Endodermal cell (in vitro differentiated cells): ENCODE measurements at regions not wholly inside any gene's neighbourhood (a gene's known extent, or its start where the extent isn't known, plus 50 kb on each side); places are given as distances from the start of the nearest gene placed in this dataset.

ENCODE experiments used
- DNase-seq: peaks from one replicate; pipeline ENCODE4 v3.0.0-alpha.2; 2017
- H3K27ac ChIP-seq: 2 replicates; pipeline ENCODE4 v1.5.1; 2013; ENCODE audit warnings: mild to moderate bottlenecking, low read depth, low read length, moderate library complexity
- H3K27me3 ChIP-seq: 2 replicates; pipeline ENCODE4 v1.6.1; 2013; ENCODE audit warnings: mild to moderate bottlenecking, low read length, moderate library complexity; ENCODE audit not compliant: insufficient read depth, control insufficient read depth, poor library complexity, severe bottlenecking
- H3K36me3 ChIP-seq: 2 replicates; pipeline ENCODE4 v1.7.0; 2013; ENCODE audit warnings: mild to moderate bottlenecking, low read length, moderate library complexity; ENCODE audit not compliant: control insufficient read depth, insufficient read depth
- H3K4me1 ChIP-seq: one replicate; pipeline ENCODE4 v1.7.0; 2013; ENCODE audit warnings: low read length; ENCODE audit not compliant: control insufficient read depth, insufficient read depth
- H3K4me3 ChIP-seq: 2 replicates; pipeline ENCODE4 v1.5.1; 2013; ENCODE audit warnings: mild to moderate bottlenecking, low read length, moderate library complexity
- H3K9ac ChIP-seq: 2 replicates; pipeline ENCODE4 v1.6.1; 2013; ENCODE audit warnings: mild to moderate bottlenecking, low read length, moderate library complexity; ENCODE audit not compliant: poor library complexity, severe bottlenecking; ENCODE audit errors: extremely low read depth
- H3K9me3 ChIP-seq: 2 replicates; pipeline ENCODE4 v1.6.1; 2013; ENCODE audit warnings: mild to moderate bottlenecking, low read length, moderate library complexity; ENCODE audit not compliant: control insufficient read depth
- H3K27ac Mint-ChIP-seq: 2 replicates; pipeline ENCODE4 v1.8.0; 2020; ENCODE audit warnings: mixed read lengths
- H3K27me3 Mint-ChIP-seq: 2 replicates; pipeline ENCODE4 v1.8.0; 2021; ENCODE audit warnings: mild to moderate bottlenecking, mixed read lengths; ENCODE audit not compliant: insufficient read depth
- H3K36me3 Mint-ChIP-seq: 2 replicates; pipeline ENCODE4 v1.8.0; 2020; ENCODE audit warnings: low read depth, mixed read lengths
- H3K4me1 Mint-ChIP-seq: 2 replicates; pipeline ENCODE4 v1.8.0; 2020; ENCODE audit warnings: mixed read lengths
- H3K4me3 Mint-ChIP-seq: 2 replicates; pipeline ENCODE4 v1.8.0; 2020; ENCODE audit warnings: mild to moderate bottlenecking, moderate library complexity, mixed read lengths
- H3K9me3 Mint-ChIP-seq: 2 replicates; pipeline ENCODE4 v1.8.0; 2020; ENCODE audit warnings: mild to moderate bottlenecking, mixed read lengths
- WGBS, 2 experiments: methylation state at CpG; one replicate each; pipeline versions ENCODE4 v1.1.5 to v1.1.7; 2013; ENCODE audit warnings: missing lambda C conversion rate in 2 of 2, mixed read lengths in 1 of 2; ENCODE audit not compliant: insufficient coverage in 1 of 2, insufficient read length in 1 of 2; 5-methylcytosine and 5-hydroxymethylcytosine counted together
- TF ChIP-seq, protein P1 (sequence below): fragments of 200-600 bp; sonication (generic); conservative IDR thresholded peaks from 2 replicates; pipeline ENCODE4 v1.5.0; 2021; ENCODE audit warnings: antibody characterized with exemption, mild to moderate bottlenecking

DNA sequence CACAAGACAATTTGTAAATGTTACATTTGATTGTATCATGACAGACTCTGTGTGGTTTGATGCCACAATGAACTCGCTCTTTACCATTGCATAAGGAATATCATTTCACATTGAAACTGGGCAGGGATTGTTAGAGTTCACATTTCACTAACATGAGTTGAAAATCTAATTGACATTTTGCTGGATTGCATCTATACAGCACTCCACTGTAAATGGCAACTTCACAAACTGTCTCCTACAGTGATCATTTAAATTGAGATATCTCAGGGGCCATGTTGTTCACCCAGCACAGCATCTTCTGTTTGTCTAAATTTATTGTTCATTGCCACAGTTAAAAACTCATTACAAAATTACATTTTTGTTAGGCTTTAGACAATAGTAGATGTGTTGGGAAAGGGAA, 499.4 kb downstream of the GBE1 start:
- Mint-ChIP-seq H3K9me3 (no peaks in the 10 kb centered on the region), H3K27me3 (no peaks in the 10 kb centered on the region), H3K4me1 (no peaks in the 10 kb centered on the region), H3K36me3 (no peaks in the 10 kb centered on the region), H3K4me3 (no peak overlapping the region), H3K27ac (no peak overlapping the region)
- no peak overlapping the region for H3K27ac ChIP-seq
- no peaks in the 10 kb centered on the region for H3K27me3 ChIP-seq
- H3K9me3 ChIP-seq, result no peaks in the 10 kb centered on the region
- no peak overlapping the region for H3K9ac ChIP-seq
- no peak overlapping the region for H3K4me3 ChIP-seq
- WGBS, 2 experiments, result 88 to 93% methylated on average over 1 of the region's 1 CpG
- no peaks in the 10 kb centered on the region for H3K4me1 ChIP-seq
- DNase-seq, result no peak
- TF ChIP-seq, protein P1, sequence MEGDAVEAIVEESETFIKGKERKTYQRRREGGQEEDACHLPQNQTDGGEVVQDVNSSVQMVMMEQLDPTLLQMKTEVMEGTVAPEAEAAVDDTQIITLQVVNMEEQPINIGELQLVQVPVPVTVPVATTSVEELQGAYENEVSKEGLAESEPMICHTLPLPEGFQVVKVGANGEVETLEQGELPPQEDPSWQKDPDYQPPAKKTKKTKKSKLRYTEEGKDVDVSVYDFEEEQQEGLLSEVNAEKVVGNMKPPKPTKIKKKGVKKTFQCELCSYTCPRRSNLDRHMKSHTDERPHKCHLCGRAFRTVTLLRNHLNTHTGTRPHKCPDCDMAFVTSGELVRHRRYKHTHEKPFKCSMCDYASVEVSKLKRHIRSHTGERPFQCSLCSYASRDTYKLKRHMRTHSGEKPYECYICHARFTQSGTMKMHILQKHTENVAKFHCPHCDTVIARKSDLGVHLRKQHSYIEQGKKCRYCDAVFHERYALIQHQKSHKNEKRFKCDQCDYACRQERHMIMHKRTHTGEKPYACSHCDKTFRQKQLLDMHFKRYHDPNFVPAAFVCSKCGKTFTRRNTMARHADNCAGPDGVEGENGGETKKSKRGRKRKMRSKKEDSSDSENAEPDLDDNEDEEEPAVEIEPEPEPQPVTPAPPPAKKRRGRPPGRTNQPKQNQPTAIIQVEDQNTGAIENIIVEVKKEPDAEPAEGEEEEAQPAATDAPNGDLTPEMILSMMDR, result no peak
- no peaks in the 10 kb centered on the region for H3K36me3 ChIP-seq

DNA sequence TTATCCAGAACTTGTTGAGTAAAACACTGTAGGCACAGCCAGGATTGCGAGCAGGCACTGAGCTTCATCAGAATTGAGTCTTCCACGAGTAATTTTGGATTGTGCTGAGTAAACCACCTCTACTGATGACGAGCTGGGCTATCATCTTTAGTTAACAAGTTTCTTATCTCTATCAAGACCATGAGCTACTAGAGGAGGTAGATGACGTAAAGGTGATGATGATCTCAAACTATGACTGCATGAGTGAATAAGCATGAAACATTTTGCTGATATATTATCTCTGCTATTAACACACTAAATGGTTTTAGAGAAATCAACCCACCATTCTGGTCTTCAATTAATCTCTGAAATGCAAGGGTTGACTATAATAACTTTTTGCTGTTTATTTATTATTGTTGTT, 506.0 kb downstream of the GBE1 start:
- no peak overlapping the region for H3K4me3 ChIP-seq

DNA sequence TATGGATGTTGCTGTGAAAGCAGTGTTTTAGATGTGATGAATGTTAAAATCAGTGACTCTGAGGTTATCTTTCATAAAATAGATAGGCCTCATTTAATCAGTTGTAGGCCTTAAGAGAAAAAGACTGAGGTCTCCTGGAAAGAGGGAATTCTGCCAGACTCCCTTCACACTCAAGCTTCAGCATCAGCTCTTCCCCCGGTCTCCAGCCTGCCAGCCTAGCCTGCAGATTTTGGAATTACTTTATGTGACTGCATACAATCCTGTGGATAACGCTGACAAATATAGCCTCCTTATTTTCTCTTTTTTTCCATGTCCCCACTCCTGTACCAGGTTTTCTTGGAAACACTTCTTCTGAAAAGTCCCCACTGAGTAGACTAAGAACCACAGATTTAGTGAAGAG, 510.3 kb downstream of the GBE1 start:
- H3K9me3 Mint-ChIP-seq, result no peaks in the 10 kb centered on the region
- H3K36me3 Mint-ChIP-seq, result no peaks in the 10 kb centered on the region
- H3K27me3 ChIP-seq, result no peaks in the 10 kb centered on the region
- WGBS, 2 experiments, result 92 to 100% methylated on average over 1 to 2 of the region's 2 CpGs
- H3K4me1 ChIP-seq, result no peaks in the 10 kb centered on the region
- peaks cover 7% of the 10 kb centered on the region for H3K4me1 Mint-ChIP-seq
- no peak overlapping the region for H3K4me3 ChIP-seq
- no peaks in the 10 kb centered on the region for H3K36me3 ChIP-seq
- H3K9ac ChIP-seq, result no peak overlapping the region
- H3K27ac Mint-ChIP-seq, result no peak overlapping the region
- DNase-seq, result no peak
- no peaks in the 10 kb centered on the region for H3K27me3 Mint-ChIP-seq
- no peak overlapping the region for H3K4me3 Mint-ChIP-seq
- TF ChIP-seq, protein P1, result no peak
- no peak overlapping the region for H3K27ac ChIP-seq
- H3K9me3 ChIP-seq, result no peaks in the 10 kb centered on the region

More for the DNA sequence above, 506.0 kb downstream of the GBE1 start:
- TF ChIP-seq, protein P1, result no peak
- no peaks in the 10 kb centered on the region for H3K27me3 ChIP-seq
- Mint-ChIP-seq H3K36me3 (no peaks in the 10 kb centered on the region), H3K9me3 (no peaks in the 10 kb centered on the region), H3K27ac (no peak overlapping the region), H3K4me1 (no peaks in the 10 kb centered on the region), H3K27me3 (no peaks in the 10 kb centered on the region), H3K4me3 (no peak overlapping the region)
- no peak overlapping the region for H3K9ac ChIP-seq
- no peaks in the 10 kb centered on the region for H3K9me3 ChIP-seq
- 81 to 91% methylated on average over 4 of the region's 4 CpGs for WGBS, 2 experiments
- no peaks in the 10 kb centered on the region for H3K36me3 ChIP-seq
- H3K27ac ChIP-seq, result no peak overlapping the region
- H3K4me1 ChIP-seq, result no peaks in the 10 kb centered on the region
- DNase-seq, result no peak
